Inferior parietal cortex (tissue), 1 donor: ENCODE measurements at regions not wholly inside any gene's neighbourhood (a gene's known extent, or its start where the extent isn't known, plus 50 kb on each side); places are given as distances from the start of the nearest gene placed in this dataset.

ENCODE experiments used
- DNase-seq: peaks from one replicate; pipeline ENCODE4 v3.0.0-alpha.2; 2016; ENCODE audit errors: extremely low spot score

GRCh38 chr12:45627407-45628069, 102.0 kb upstream of the ARID2 start:
- no peak for DNase-seq

- no peak for DNase-seq
Measured at GRCh38 chr12:45629292-45629691, 100.2 kb upstream of the ARID2 start.

DNA sequence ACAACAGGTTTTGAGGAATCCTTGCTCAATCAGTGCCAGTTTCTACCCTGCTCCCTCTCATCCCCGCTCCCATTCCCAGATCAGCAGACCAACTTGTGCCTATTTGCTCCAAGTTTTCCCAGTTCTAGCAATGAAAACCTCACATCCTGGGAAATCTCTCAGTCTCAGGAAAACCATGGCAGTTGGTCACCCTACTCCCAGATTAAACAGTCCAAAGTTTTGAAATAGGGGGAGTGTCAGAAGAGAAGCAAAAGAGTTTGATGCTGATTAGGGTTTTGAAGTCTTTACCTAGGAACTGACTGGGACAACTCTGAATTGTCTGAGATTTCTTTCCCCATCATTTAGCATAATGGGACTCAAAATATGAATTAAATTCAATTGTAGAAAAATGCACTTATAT, 95.8 kb upstream of the ARID2 start:
- DNase-seq: no peak

DNA sequence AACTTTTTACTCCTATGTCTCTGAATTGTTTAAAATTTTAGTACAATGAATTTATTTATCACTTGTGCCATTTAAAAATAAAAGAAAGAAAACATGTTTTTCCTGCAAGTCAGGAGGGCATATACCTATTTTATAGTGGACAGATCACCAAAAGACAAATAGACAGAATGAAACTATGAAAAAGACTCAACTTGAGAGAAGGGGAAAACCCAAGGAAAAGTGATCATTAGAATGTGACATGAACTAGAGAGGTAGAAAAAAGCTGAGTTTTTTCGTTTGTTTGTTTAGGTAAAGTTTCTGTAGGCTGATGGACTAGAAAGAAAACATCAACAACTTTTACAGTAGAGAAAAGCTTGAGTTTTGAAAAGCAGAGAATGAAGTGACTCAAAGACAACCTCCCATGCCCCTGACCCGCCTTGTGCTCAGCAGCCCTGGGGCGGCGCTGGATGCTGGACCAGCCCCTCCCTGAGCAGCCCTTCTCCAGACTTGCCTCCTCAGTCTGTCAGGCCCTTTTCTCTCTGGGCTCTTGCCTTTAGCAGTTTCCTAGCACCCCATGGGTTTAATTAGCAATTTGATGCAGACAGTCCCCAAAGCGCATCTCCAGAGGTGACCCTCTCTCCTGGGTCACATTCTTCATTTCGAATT, 95.1 kb upstream of the ARID2 start:
- DNase-seq: no peak

- DNase-seq: no peak
Measured at GRCh38 chr12:45637242-45637641, 92.3 kb upstream of the ARID2 start.

DNA sequence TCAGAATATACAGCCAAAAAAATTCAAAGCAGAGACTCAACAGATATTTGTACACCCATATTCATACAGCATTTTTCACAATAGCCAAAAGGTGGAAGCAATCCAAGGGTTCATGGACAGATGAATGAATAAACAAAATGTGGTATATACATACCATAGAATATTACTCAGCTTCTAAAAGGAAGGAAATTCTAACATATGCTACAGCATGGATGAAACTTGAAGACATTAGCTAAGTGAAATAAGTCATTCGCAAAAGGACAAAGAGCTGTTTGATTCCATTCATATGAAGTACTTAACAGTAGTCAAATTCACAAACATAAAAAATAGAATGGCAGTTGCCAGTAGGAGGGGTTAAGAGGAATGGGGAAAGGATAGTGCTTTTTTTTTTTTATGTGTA, 91.8 kb upstream of the ARID2 start:
- no peak for DNase-seq

DNA sequence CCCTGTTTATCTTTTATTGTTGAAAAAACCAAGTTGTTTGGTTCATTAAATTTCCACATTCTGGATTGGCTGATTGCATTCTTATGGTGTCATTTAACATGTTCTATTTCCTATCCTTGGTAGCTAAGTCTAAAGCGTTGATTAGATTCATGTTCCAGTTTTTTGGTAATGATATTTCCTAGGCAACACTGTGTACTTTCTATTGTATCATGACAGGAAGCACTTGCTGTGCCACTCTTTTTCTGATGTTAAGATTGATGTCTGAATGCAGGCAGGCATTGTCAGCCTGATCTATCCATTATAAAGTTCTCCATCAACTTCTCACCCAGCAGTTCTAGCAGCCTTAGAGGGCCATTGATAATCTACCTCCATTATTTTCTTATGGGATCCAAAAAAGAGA, 91.1 kb upstream of the ARID2 start:
- no peak for DNase-seq

DNA sequence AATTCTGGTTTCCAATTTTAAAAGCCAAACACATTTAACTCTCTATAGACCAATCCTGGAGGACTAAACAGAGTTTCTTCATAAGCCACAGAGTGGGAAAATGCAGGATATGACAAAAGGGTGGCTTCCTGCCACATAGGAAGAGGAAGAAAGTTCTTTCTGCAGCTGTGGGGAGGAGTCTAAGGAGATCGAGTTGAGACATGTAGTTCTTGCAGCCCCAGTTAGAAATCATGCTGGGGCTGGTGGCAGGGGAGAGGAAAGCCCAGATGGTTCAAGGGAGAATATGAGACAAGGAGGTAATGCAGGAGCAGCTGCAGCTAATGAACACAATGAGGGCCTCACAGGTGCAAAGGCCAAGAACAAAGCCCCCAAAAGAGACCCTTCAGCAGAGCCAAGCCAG, 85.0 kb upstream of the ARID2 start:
- no peak for DNase-seq

DNA sequence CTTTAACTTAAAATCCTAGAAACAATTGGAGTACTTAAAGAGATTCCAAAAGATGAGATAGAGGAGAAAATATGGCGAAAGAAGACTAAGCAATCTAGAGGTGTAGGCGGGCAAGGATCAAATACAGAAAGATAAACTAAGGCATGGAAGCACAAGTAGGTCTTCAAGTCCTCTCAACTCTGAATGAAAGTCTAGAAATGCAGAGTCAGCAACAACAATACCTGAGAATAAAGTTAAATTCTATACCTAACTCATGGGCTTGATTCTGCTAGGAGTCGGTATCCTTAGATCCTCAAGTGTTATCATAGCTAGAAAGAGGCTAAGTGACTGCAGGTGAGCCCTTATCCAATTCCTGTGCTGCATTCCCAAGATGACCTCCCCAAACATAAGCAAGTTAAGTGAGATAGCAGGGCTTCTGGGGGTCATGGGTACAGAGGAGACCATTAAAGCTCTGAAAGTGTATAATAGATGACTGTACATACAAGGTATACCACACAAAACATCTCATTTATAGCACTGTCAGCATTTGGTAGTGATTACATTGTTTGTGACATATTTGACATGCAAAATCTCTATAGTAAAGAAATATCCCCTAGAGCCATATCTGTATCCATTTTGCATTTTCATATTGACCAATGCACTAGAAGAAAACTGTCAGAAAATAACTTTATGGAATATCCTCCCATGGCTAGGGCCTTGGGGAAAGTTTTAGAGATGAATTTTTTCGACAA, 82.5 kb upstream of the ARID2 start:
- no peak for DNase-seq

- DNase-seq: no peak
Measured at GRCh38 chr12:45648070-45648469, 81.4 kb upstream of the ARID2 start.

DNA sequence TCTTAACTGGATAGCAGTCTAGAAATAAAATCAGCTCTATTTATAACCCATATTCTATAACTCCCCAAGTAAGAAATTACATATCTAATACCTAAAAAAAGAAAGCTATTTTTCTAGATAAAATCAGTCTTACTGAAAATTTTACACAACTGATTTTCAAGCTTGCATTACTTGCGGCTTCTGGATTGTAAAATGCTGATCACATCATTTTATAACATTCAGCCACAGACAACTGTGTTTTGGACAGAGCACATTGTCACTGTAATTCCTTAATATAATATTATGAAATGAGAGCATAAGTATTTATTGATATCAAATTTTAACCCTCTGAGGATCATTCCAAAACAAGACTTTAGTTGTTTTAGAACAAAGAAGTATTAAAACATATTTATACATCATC, 78.5 kb upstream of the ARID2 start:
- no peak for DNase-seq

DNA sequence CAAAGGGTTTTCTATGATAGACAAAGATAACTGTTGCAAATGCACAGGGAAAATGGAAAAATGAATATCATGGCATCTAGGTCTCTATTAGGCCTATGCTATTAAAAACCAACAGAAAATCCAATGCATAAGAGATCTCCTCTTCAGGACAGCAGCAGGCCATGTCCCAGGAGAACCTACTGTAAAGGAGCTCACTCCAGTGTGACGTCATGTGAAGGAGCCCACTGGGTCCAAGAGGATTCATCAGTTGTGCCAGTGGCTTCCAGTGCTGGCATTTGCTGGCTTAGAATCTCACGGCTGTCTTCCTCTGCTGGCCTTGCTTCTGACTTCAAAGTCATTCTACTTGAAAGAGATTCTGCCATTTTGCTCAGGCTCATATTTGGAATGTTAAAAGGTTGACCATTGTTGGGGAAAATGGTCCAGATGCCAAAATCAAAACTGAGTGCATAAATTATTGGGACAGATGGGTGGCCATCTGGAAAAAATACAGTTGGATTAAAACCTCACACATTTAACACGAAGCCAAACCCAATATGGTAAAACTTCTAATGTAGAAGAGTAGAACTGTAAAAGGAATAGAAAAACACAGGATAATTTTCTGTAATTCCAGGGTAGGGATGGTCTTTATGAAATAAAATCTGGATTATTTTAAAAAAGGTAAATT, 75.4 kb upstream of the ARID2 start:
- no peak for DNase-seq

GRCh38 chr12:45655186-45655585, 74.3 kb upstream of the ARID2 start:
- no peak for DNase-seq

DNA sequence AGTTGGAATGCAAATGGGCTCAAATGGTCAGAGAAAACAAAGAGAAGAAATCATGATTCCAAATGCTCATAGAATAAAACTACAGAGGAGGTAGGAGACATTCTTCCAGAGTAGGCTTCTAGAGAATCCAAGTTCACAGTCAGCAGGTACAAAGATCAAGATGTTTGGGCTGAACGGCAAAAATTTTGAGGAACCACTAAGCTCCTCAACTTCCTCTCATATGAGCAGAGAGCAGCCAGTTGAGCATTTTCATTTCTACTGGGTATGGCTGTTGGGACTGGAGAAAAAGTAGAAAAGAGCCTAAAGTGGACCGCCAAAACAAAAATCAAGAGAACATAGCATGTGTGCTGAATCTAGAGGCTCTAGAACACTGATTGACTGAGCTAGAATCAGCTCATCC, 73.8 kb upstream of the ARID2 start:
- no peak for DNase-seq

GRCh38 chr12:45658020-45658419, 71.5 kb upstream of the ARID2 start:
- no peak for DNase-seq

DNA sequence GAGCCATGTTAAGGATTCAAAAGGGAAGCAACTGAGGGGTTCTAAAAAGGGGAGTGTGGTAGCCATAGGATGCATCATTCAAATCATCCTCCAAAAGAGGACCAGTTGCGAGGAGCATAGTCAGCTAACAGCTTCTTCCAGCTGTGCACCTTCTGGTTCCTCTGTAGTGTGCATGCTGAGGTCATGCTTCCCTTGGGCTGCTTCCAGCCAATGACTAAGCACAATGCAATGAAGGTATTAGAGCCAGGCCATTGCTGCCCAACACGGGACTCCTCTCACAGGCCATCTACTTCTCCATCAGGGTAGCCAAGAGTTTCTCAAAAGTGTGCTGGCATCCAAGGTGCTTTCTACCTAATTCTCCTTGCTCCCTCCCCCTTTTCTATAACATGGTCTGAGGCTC, 69.2 kb upstream of the ARID2 start:
- no peak for DNase-seq

DNA sequence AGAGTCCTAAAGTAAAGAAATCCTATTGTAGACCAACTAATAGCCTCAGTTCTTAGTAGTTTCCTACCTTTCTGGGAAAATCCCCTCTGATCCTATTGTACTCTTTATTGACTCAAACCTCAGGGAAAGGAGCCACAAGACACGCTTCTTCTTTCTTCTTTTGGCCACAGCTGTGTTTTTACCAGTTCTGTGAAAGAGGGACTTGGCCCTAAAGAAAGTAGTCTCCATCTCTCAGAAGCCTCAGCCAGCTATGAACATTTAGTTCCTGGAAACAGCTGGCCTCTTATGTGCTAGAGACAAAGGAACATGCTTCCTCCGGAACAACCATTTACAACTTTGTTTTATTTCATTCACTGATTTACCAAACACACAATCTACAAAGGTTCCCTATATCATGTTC, 66.1 kb upstream of the ARID2 start:
- DNase-seq: no peak

GRCh38 chr12:45665941-45666340, 63.6 kb upstream of the ARID2 start:
- no peak for DNase-seq

DNA sequence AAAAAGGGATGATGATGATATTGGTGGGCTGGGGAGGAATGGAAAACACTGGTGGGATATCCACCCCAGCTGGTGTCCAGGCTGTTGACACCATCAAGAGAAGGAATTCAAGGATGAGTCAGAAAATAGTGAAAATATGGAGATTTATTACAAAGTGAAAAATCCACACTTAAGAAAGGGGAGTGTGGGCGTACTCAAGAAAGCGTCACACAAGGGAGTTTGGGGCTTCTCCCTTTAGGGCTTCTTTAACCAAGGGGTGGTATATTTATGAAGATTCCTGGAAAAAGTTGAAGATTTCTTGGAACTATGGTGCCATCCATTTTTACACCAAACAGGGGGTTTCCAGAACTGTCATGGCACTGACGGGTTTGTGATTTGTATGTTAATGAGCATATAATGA, 63.1 kb upstream of the ARID2 start:
- no peak for DNase-seq

GRCh38 chr12:45666816-45667215, 62.7 kb upstream of the ARID2 start:
- DNase-seq: no peak

- no peak for DNase-seq
Measured at GRCh38 chr12:45667761-45668160, 61.7 kb upstream of the ARID2 start.

GRCh38 chr12:45668641-45669040, 60.9 kb upstream of the ARID2 start:
- DNase-seq: no peak

DNA sequence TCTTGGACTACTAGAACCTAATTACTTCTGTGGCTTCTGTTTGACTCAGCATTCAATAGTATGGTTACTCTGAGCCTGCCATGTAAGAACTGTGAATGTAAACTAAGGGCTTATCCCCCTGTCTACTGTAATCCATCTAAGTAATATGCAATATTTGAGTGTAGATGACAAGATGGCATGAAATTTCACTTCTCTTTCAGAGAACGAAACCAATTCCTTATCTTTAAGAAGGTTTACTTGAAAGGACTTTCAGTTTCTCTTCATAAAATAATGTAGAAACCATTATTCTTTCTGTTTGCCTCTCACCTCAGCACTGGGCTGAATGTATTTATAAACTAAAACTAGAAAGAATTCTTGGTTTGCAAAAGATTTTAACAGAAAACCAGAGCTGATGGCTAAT, 60.4 kb upstream of the ARID2 start:
- no peak for DNase-seq
